ENCODE measurements at regions not wholly inside any gene's neighbourhood (a gene's known extent, or its start where the extent isn't known, plus 50 kb on each side); places are given as distances from the start of the nearest gene placed in this dataset.

- ChIA-PET CTCF (interaction anchor here (2.5 kb wide), 1 partner anchor 9 kb away, joined by 8 read pairs; no protein-coding TSS in a partner anchor), POLR2A (no interaction called here)
- no peak for TF ChIP-seq CTCF (IDR thresholded peaks at IDR 0.05; ENCODE audit: control extremely low read depth, extremely low read depth, low read depth, missing control alignments)
- no peak for DNase-seq (ENCODE audit: extremely low spot score)
Measured at GRCh38 chr16:79325226-79325945, 275.2 kb downstream of the MAF start.

GRCh38 chr16:79320956-79321355, 279.6 kb downstream of the MAF start:
- POLR2A ChIA-PET: no interaction called here
- CTCF ChIA-PET: no interaction called here
- no peak for DNase-seq (ENCODE audit: extremely low spot score)
- TF ChIP-seq CTCF (IDR thresholded peaks at IDR 0.05; ENCODE audit: control extremely low read depth, extremely low read depth, low read depth, missing control alignments): no peak

- CTCF ChIA-PET: no interaction called here
- TF ChIP-seq CTCF (IDR thresholded peaks at IDR 0.05; ENCODE audit: control extremely low read depth, extremely low read depth, low read depth, missing control alignments): no peak
- POLR2A ChIA-PET: no interaction called here
- no peak for DNase-seq (ENCODE audit: extremely low spot score)
Measured at GRCh38 chr16:79318143-79318899, 282.2 kb downstream of the MAF start.

GRCh38 chr16:79317521-79317920, 283.0 kb downstream of the MAF start:
- DNase-seq (ENCODE audit: extremely low spot score): no peak
- TF ChIP-seq CTCF (IDR thresholded peaks at IDR 0.05; ENCODE audit: control extremely low read depth, extremely low read depth, low read depth, missing control alignments): no peak
- CTCF ChIA-PET: no interaction called here
- POLR2A ChIA-PET: no interaction called here

- POLR2A ChIA-PET: no interaction called here
- CTCF ChIA-PET: no interaction called here
- DNase-seq (ENCODE audit: extremely low spot score): no peak
- TF ChIP-seq CTCF (IDR thresholded peaks at IDR 0.05; ENCODE audit: control extremely low read depth, extremely low read depth, low read depth, missing control alignments): no peak
Measured at GRCh38 chr16:79317026-79317425, 283.5 kb downstream of the MAF start.

GRCh38 chr16:79316004-79316458, 284.5 kb downstream of the MAF start:
- CTCF ChIA-PET: no interaction called here
- peak; percentile 18 for DNase-seq (ENCODE audit: extremely low spot score)
- no peak for TF ChIP-seq CTCF (IDR thresholded peaks at IDR 0.05; ENCODE audit: control extremely low read depth, extremely low read depth, low read depth, missing control alignments)
- POLR2A ChIA-PET: no interaction called here
